Naive thymus-derived CD8-positive, alpha-beta T cell (primary cell): ENCODE measurements at regions not wholly inside any gene's neighbourhood (a gene's known extent, or its start where the extent isn't known, plus 50 kb on each side); places are given as distances from the start of the nearest gene placed in this dataset.

Experiments used
- ATAC-seq, 2 donors: fragments of 150-1000 bp; cut with Tn5 transposase in 1 of 2; sonication (Bioruptor Pico), chemical (Tn5 transposase) in 1 of 2; 1 replicate in 1 of 2; 2 replicates in 1 of 2; pipeline ENCODE4 v1.10.0; 2021; ENCODE audit warnings: mild to moderate bottlenecking in 2 of 2, moderate library complexity in 2 of 2
- POLR2A ChIA-PET: fragments of 350-600 bp; sonication (Branson Sonifier 250); formaldehyde crosslinking; loops from one replicate; lab custom pipeline; 2021; ENCODE audit warnings: antibody characterized with exemption; lab: Charles Lee
- DNase-seq, 10 donors: peaks; one replicate each; pipeline versions ENCODE4 v3.0.0 to v3.0.0-alpha.2; 2020 to 2022
- H3K27ac Mint-ChIP-seq, 10 donors: one replicate each; pipeline ENCODE4 v1.8.0; 2020 to 2022; ENCODE audit warnings: mild to moderate bottlenecking in 10 of 10, mixed read lengths in 10 of 10, moderate library complexity in 4 of 10, inconsistent platforms in 1 of 10
- H3K27me3 Mint-ChIP-seq, 5 donors: one replicate each; pipeline ENCODE4 v1.8.0; 2021 to 2022; ENCODE audit warnings: mixed read lengths in 5 of 5
- H3K36me3 Mint-ChIP-seq, 3 donors: one replicate each; pipeline ENCODE4 v1.8.0; 2020 to 2022; ENCODE audit warnings: mixed read lengths in 3 of 3, mild to moderate bottlenecking in 2 of 3, inconsistent platforms in 1 of 3
- H3K4me1 Mint-ChIP-seq, 4 donors: one replicate each; pipeline ENCODE4 v1.8.0; 2021 to 2022; ENCODE audit warnings: mixed read lengths in 4 of 4
- H3K4me3 Mint-ChIP-seq, 10 donors: one replicate each; pipeline ENCODE4 v1.8.0; 2020 to 2022; ENCODE audit warnings: mild to moderate bottlenecking in 10 of 10, mixed read lengths in 10 of 10, moderate library complexity in 6 of 10, inconsistent platforms in 1 of 10
- H3K9me3 Mint-ChIP-seq, 9 donors: one replicate each; pipeline ENCODE4 v1.8.0; 2020 to 2022; ENCODE audit warnings: mixed read lengths in 9 of 9, mild to moderate bottlenecking in 3 of 9, inconsistent platforms in 1 of 9, moderate library complexity in 1 of 9

- H3K27me3 Mint-ChIP-seq = peaks cover 0 to 9% (median 0%) of the 10 kb centered on the region in 5 donors
- peaks cover 7 to 22% (median 15%) of the 10 kb centered on the region in 4 donors for H3K4me1 Mint-ChIP-seq
- POLR2A ChIA-PET = interaction anchor here (1.0 kb wide), 1 partner anchor 49 kb away, joined by 3 read pairs; no protein-coding TSS in a partner anchor
- ATAC-seq (peak; percentile 74 to 75), DNase-seq (peak in 3 of 10 donors; percentile 10 to 38 (median 27))
- H3K4me3 Mint-ChIP-seq = peak overlapping the region; percentile 47 to 86 (median 81)
- H3K9me3 Mint-ChIP-seq = peaks cover 7 to 20% (median 15%) of the 10 kb centered on the region in 9 donors
- H3K27ac Mint-ChIP-seq = peak overlapping the region in 6 of 10 donors; percentile 7 to 59 (median 42)
- H3K36me3 Mint-ChIP-seq = peaks cover 0 to 20% (median 19%) of the 10 kb centered on the region in 3 donors
Measured at GRCh38 chr14:99118046-99118721, 153.8 kb downstream of the BCL11B start.

GRCh38 chr14:99118946-99119345, 153.1 kb downstream of the BCL11B start:
- DNase-seq (no peak), ATAC-seq (no peak)
- H3K9me3 Mint-ChIP-seq = peaks cover 5 to 14% (median 9%) of the 10 kb centered on the region in 9 donors
- peak overlapping the region; percentile 34 to 86 (median 78) for H3K4me3 Mint-ChIP-seq
- POLR2A ChIA-PET = interaction anchor here (1.0 kb wide), 1 partner anchor 48 kb away, joined by 3 read pairs; no protein-coding TSS in a partner anchor
- peaks cover 0 to 9% (median 0%) of the 10 kb centered on the region in 5 donors for H3K27me3 Mint-ChIP-seq
- peaks cover 0 to 14% (median 13%) of the 10 kb centered on the region in 3 donors for H3K36me3 Mint-ChIP-seq
- H3K4me1 Mint-ChIP-seq = peaks cover 7 to 22% (median 15%) of the 10 kb centered on the region in 4 donors
- peak overlapping the region in 1 of 10 donors; percentile 60 for H3K27ac Mint-ChIP-seq
